ENCODE measurements at regions not wholly inside any gene's neighbourhood (a gene's known extent, or its start where the extent isn't known, plus 50 kb on each side); places are given as distances from the start of the nearest gene placed in this dataset.

DNA sequence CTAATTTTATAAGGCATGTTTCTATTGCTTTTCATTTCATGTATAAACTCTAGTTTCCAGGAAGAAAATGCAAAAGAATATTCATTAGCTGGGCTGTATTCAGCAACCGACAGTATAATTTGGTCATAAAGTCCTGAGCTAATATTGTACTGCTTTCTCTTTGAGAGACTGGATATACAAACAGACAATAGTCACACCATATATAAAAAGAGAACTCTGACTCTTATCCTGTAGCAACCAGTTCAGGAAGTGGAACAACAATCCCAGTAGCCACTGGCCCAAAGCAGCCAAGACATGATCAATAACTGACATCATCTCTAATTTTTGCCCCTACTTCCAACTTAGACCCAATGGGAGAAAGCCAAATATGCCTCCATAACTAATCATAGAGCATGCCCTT, 160.8 kb downstream of the FSIP2 start:
- TF ChIP-seq CTCF (IDR thresholded peaks at IDR 0.05; ENCODE audit: low read depth, low read length) (no peak), POLR2A (IDR thresholded peaks at IDR 0.05; ENCODE audit: extremely low read depth, insufficient read length) (no peak), MYC (IDR thresholded peaks at IDR 0.05; ENCODE audit: low read depth, low read length) (no peak)
